Sigmoid colon (tissue), 6 donors: ENCODE measurements at regions not wholly inside any gene's neighbourhood (a gene's known extent, or its start where the extent isn't known, plus 50 kb on each side); places are given as distances from the start of the nearest gene placed in this dataset.

ENCODE experiments used
- DNase-seq: peaks from one replicate; pipeline ENCODE4 v3.0.0-alpha.2; 2019
- H3K27ac ChIP-seq, 4 donors: fragments of 200-600 bp; sonication (generic); one replicate each; pipeline ENCODE4 v1.5.1; 2016 to 2019; ENCODE audit warnings: mild to moderate bottlenecking in 1 of 4
- H3K27me3 ChIP-seq, 3 donors: fragments of 200-600 bp; sonication (generic); one replicate each; pipeline ENCODE4 v1.5.1; 2019; ENCODE audit warnings: mild to moderate bottlenecking in 1 of 3
- H3K36me3 ChIP-seq, 4 donors: fragments of 200-600 bp; sonication (generic); one replicate each; pipeline ENCODE4 v1.5.1; 2016 to 2019
- H3K4me1 ChIP-seq, 4 donors: fragments of 200-600 bp; sonication (generic); one replicate each; pipeline ENCODE4 v1.5.1; 2017 to 2019
- H3K4me3 ChIP-seq, 4 donors: fragments of 200-600 bp; sonication (generic); one replicate each; pipeline ENCODE4 v1.5.1; 2017 to 2019; ENCODE audit warnings: mild to moderate bottlenecking in 2 of 4, moderate library complexity in 1 of 4
- H3K9me3 ChIP-seq, 4 donors: fragments of 200-600 bp in 3 of 4; sonication (generic) in 3 of 4; one replicate each; pipeline versions ENCODE4 v1.5.1 to v1.6.1; 2013 to 2019
- EP300 ChIP-seq, 4 donors: sonication (generic); formaldehyde crosslinking; IDR thresholded peaks; one replicate each; pipeline ENCODE4 v1.6.1; 2017; ENCODE audit warnings: antibody characterized with exemption in 4 of 4
- POLR2A ChIP-seq, 2 donors: fragments of 450-650 bp; IDR thresholded peaks; one replicate each; pipeline ENCODE4 v1.6.1; 2016; ENCODE audit warnings: antibody characterized with exemption in 2 of 2, mild to moderate bottlenecking in 2 of 2, moderate library complexity in 2 of 2
- POLR2AphosphoS5 ChIP-seq, 4 donors: sonication (generic); formaldehyde crosslinking; IDR thresholded peaks; one replicate each; pipeline ENCODE4 v1.6.1; 2017; ENCODE audit warnings: antibody characterized with exemption in 4 of 4
- WGBS, 2 donors: extraction: QIAGEN DNeasy Blood & Tissue Kit; methylation state at CpG; one replicate each; pipeline ENCODE4 v1.1.7; 2013; 5-methylcytosine and 5-hydroxymethylcytosine counted together
- intact Hi-C: fragments of 100-400 bp; cut with DNase I; formaldehyde crosslinking; loops from one replicate; pipeline ENCODE4 v1.15.1; 2023
- TF ChIP-seq, protein P1 (sequence below), 4 experiments: fragments of 450-650 bp in 3 of 4; fragments of 200-600 bp in 1 of 4; IDR thresholded peaks; one replicate each; pipeline ENCODE4 v1.5.1; 2016 to 2019; ENCODE audit warnings: antibody characterized with exemption in 4 of 4, mild to moderate bottlenecking in 3 of 4, moderate library complexity in 2 of 4
- donor health status: healthy with polysubstance abuse.
- donor health status: healthy.

GRCh38 chr6:150547502-150548222 is 52.0 kb upstream of the PLEKHG1 start:
- Histone ChIP-seq H3K27me3 (no peaks in the 10 kb centered on the region), H3K27ac (no peak overlapping the region), H3K9me3 (no peaks in the 10 kb centered on the region), H3K4me3 (no peak overlapping the region), H3K4me1 (no peaks in the 10 kb centered on the region), H3K36me3 (no peaks in the 10 kb centered on the region)
- no peak for DNase-seq
- TF ChIP-seq, protein P1, sequence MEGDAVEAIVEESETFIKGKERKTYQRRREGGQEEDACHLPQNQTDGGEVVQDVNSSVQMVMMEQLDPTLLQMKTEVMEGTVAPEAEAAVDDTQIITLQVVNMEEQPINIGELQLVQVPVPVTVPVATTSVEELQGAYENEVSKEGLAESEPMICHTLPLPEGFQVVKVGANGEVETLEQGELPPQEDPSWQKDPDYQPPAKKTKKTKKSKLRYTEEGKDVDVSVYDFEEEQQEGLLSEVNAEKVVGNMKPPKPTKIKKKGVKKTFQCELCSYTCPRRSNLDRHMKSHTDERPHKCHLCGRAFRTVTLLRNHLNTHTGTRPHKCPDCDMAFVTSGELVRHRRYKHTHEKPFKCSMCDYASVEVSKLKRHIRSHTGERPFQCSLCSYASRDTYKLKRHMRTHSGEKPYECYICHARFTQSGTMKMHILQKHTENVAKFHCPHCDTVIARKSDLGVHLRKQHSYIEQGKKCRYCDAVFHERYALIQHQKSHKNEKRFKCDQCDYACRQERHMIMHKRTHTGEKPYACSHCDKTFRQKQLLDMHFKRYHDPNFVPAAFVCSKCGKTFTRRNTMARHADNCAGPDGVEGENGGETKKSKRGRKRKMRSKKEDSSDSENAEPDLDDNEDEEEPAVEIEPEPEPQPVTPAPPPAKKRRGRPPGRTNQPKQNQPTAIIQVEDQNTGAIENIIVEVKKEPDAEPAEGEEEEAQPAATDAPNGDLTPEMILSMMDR (IDR thresholded peaks at IDR 0.05), result no peak
- TF ChIP-seq POLR2AphosphoS5 (IDR thresholded peaks at IDR 0.05) (no peak), POLR2A (IDR thresholded peaks at IDR 0.05) (no peak), EP300 (IDR thresholded peaks at IDR 0.05) (no peak)
- WGBS, 2 donors, result 71 to 82% methylated on average over 11 of the region's 11 CpGs
- intact Hi-C loops, result no loop called here

DNA sequence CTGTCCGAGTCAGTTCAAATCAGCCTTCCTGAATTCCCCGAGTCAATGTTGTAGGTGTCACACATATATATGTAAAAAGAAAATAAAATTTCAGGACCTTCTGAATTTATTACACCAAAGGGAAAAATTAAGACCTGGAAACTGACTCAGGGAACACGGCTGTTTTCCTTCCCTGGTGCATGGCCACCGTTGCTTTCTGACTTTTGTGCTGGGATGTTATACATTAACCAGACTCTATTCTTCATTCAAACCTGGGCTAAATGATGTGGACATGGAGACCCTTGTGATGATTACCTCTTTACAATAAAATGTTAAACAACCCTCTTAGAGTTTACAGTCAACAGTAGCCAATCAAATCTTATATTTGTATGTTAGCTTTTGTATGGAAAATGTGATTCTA is 51.4 kb upstream of the PLEKHG1 start:
- 47 to 74% methylated on average over 4 of the region's 4 CpGs for WGBS, 2 donors
- Histone ChIP-seq H3K27me3 (no peaks in the 10 kb centered on the region), H3K9me3 (no peaks in the 10 kb centered on the region), H3K27ac (no peak overlapping the region), H3K4me1 (no peaks in the 10 kb centered on the region), H3K4me3 (no peak overlapping the region), H3K36me3 (no peaks in the 10 kb centered on the region)
- intact Hi-C loops, result no loop called here
- TF ChIP-seq EP300 (IDR thresholded peaks at IDR 0.05) (no peak), POLR2A (IDR thresholded peaks at IDR 0.05) (no peak), POLR2AphosphoS5 (IDR thresholded peaks at IDR 0.05) (no peak)
- TF ChIP-seq, protein P1 (IDR thresholded peaks at IDR 0.05), result no peak
- DNase-seq, result no peak

DNA sequence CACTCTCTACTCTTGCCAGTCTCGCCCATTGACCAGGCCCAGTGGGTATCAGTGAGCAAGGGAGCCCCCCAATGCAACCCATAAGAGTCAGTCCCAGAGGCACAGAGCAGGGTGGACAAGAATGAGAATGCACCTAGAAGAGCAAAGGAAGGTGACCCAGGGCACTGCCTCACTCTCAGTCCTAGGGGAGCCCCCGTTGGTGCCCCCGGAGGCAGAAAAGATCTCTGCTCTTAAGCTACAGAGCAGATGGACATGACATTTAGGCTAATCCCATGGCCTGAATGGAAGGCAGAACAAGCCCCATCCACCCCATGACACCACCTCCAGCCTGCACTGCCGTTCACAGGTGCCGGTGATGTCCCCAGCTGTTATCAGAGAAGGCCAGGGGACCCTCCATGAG is 50.7 kb upstream of the PLEKHG1 start:
- Histone ChIP-seq H3K9me3 (no peaks in the 10 kb centered on the region), H3K4me1 (no peaks in the 10 kb centered on the region), H3K36me3 (no peaks in the 10 kb centered on the region), H3K4me3 (no peak overlapping the region), H3K27me3 (no peaks in the 10 kb centered on the region), H3K27ac (no peak overlapping the region)
- no peak for DNase-seq
- WGBS, 2 donors, result 96% methylated on average over 5 of the region's 5 CpGs
- TF ChIP-seq, protein P1 (IDR thresholded peaks at IDR 0.05), result no peak
- TF ChIP-seq EP300 (IDR thresholded peaks at IDR 0.05) (no peak), POLR2AphosphoS5 (IDR thresholded peaks at IDR 0.05) (no peak), POLR2A (IDR thresholded peaks at IDR 0.05) (no peak)
- intact Hi-C loops, result no loop called here

DNA sequence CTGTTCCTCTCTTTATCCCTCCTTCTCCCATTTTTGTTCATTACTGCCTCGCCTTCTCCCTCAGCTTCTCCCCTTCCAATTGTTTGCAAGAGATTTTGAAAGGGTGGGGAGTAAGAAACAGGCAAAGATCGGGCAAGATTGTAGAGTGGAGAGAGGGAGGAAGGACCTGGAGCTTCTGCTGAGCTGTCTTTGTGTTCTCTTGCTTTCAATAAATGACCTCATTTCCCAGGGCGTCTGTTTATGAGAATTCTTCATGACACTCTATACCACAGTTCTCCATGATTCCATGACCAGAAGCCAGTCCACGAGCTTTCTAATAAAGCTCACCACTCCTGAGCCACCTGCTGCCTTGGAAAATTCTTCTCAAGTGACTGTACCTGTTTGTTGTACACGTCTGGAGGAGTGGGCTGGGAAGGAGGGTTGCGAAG is 50.0 kb upstream of the PLEKHG1 start:
- Histone ChIP-seq H3K9me3 (no peaks in the 10 kb centered on the region), H3K36me3 (no peaks in the 10 kb centered on the region), H3K4me1 (no peaks in the 10 kb centered on the region), H3K27me3 (no peaks in the 10 kb centered on the region), H3K27ac (no peak overlapping the region), H3K4me3 (no peak overlapping the region)
- intact Hi-C loops, result no loop called here
- no peak for DNase-seq
- 80 to 90% methylated on average over 6 of the region's 6 CpGs for WGBS, 2 donors
- TF ChIP-seq EP300 (IDR thresholded peaks at IDR 0.05) (no peak), POLR2A (IDR thresholded peaks at IDR 0.05) (no peak), POLR2AphosphoS5 (IDR thresholded peaks at IDR 0.05) (no peak)
- TF ChIP-seq, protein P1 (IDR thresholded peaks at IDR 0.05), result no peak
